Hypothalamus (tissue), 51 donors: ENCODE measurements at regions not wholly inside any gene's neighbourhood (a gene's known extent, or its start where the extent isn't known, plus 50 kb on each side); places are given as distances from the start of the nearest gene placed in this dataset.
"Not testable (repeated sequence)": the region's sequence is repeated elsewhere in the genome, so short reads cannot be mapped to it uniquely, and the experiment has no call there.

Experiments
- DNase-seq, 51 donors: peaks; one replicate each; lab custom pipeline; 2025; lab: John Stamatoyannopoulos, UW

DNA sequence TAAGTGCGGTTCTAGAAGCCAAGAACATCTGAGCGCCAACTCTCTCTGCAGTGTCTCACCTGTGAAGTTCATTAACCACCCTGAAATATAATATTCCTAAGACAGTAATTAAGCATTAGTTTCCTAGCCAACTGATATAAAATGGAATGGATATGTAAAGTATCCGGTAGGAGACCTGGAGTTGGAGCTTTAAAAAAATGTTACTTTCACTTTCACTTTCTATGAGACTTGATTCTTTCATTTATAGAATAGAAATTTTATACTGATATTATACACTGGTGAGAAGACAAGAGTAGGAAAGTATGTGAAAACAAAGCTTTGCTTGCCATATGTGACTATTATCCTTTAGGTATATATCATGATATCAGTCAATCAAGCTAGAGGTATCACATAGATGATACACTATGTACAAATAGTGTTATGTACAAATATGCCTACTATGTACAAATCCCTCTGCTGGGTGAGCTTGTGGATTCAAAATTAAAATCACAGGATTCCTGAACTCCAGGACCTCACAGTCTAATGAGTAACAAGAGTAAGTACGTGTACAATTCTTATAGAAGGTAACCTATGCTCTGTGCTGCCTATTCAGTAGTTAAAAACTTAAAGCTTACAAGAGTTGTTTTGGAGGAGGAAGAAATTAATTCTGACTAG is 934.2 kb downstream of the TTLL7 start:
- DNase-seq = no peak

DNA sequence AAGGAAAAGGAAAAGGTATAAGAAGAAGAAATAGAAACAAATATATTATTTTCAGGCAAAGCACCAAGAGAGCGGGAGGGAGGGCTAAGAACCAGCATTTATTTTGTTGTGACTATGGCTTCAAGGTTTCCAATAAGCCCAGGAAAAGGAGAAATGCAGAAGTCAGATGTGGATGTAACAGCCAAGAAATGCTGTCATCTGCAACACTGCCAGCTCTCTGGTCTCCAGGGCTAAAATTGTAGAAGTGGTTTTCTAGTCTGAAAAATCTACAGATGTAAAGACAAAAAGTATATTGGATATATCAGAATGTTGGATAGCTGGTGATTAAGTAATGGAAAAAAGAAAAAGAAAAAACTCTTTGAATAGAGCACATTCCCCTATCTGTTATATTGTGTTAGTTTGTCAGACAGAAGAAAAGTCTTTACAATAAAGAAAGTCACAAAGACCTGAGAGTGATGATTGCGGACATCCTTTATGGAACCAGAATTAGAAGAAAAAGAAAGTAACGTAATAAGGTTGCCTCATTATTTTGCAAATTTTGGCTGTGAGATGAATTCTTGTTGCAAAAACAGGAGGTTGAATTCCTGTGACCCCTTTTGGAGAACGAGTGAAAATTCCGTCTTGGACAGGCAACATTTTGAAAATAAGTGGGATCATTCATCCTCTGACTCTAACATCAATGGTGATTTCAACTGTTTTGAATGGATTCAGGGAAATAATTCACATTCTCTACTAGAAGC is 938.1 kb downstream of the TTLL7 start:
- DNase-seq = no peak

DNA sequence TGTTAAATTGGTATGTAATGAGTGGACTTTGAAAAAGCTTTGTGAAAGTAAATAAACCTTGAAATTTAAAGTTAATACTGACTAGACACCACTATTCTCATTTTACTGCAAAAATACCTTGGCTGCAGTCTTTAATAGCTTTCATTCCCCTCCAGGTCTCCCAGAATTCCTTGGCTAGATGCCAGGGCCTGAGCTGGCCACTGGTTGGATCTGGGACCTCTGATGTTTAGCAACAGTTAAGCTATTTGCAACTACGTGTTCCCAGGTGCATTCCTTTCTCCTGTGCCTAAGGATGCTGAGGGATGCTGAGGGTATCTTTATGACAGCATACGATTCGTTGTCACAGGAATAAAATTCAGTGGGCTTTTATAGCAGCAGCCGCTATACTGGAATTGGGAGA is 938.7 kb downstream of the TTLL7 start:
- DNase-seq = no peak

DNA sequence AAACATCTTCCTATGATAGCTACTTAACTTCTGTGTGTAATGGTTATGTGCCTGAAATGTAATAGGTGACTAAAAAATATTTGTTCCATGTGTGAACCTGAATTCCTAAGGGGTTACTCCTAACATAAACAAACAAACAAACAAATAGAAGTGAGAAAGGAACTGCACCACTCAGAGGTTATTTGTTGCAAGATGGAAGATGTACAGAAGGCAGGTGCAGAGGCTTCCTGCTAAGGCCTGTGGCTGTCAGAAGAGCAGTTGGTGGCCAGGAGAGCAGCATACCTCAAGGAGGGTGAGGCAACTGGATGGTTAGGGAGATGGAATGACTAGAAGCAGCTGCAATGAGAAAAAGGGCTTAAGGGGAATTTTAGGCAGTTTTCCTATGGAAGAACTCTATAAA is 940.6 kb downstream of the TTLL7 start:
- no peak for DNase-seq

DNA sequence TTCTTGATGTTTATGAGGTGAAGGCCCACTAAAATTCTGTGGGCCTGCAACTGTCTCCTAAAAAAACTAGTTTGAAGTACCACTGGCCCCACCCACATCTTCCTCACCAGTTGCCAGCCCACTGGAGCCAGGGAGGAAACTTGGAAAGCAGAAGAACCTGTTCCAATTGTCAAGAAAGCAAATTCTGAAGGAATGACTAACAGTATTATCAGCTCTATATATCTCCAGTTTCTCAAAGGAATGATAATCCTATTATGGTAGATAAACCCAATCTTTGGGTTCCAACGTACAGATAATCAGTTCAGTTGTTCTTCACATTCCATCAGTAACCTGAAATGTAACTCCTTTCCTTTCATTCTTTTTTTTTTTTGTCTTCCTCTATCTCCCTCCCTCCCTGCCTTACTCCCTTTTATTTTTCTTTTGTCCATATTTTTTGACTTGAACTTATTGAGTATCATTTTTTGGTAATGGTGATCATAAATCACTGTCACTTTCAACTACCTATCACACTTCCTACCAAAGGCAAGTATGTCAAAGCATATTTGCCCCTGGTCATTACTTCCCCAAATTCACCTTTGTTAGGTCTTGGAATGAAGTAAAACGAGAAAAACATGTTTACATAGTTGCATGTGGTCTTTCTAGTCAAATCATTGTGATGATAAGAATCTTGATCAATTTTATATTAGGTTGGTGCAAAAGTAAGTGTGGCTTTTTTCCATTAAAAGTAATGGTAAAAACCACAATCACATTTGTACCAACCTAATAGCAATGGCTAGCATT is 943.4 kb downstream of the TTLL7 start:
- DNase-seq = no peak

DNA sequence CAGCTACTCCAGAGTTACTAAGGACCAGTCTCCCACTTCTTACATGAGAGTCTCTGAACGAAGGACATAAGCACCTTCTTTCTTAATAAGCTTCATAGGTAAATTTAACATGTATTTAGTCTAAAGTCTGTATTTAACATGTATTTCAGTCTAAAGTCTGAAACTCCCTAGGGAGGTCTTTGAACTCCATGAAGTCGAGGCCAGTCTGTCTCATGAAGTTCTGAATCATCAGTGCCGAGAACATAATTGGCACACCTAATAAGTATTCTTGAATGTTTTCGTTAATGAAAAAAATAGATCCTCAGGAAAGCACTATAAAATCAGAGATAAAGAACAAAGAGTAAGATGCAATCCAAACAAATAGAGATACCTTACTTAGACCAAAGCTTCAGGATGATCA is 945.5 kb downstream of the TTLL7 start:
- no peak for DNase-seq

DNA sequence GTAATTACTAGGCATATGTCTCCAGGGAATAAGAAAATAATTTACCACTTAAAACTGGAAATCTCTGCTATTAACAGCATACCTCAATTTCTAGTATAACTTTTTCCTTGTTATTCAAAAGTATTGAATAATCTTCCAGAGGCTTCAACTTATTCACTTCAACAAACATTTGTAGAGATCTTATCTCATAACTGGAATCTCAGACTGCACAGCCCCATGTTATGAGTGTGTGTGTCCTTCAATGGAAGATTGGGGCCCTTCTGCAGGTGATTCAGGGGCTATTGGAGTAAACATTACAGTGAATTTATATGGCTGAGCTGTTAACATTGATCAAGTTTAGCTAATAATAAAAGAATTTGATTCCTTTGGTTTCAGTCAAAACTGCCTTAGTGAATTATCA is 946.1 kb downstream of the TTLL7 start:
- no peak for DNase-seq

DNA sequence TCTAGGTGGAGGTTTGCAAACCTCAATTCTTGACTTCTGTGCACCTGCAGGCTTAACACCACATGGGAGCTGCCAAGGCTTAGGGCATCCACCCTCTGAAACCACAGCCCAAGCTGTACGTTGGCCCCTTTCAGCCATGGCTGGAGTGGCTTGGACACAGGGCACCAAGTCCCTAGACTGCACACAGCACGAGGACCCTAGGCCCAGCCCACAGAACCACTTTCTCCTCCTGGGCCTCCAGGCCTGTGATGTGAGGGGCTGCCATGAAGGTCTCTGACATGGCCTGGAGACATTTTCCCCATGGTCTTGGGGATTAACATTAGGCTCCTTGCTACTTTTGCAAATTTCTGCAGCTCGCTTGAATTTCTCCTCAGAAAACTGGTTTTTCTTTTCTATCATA is 947.9 kb downstream of the TTLL7 start:
- not testable (repeated sequence) for DNase-seq

DNA sequence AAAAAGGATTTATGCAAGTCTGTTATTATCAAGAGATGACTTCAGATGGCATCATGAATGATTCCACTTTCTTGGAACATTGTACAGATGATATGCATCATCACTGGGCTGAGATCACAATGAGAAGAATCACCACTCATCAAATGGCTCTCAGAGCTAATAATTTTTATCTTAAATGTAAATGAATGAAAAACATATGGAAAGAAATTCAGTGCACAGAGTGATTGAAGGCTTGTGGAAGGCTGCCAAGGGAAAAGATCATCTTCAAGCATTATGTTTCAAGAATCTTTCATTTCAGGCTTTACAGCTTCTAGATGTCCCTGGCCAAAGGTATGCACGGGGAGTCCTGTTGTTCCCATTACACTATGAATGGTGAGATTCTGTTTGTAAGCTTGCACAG is 955.7 kb downstream of the TTLL7 start:
- DNase-seq = no peak

DNA sequence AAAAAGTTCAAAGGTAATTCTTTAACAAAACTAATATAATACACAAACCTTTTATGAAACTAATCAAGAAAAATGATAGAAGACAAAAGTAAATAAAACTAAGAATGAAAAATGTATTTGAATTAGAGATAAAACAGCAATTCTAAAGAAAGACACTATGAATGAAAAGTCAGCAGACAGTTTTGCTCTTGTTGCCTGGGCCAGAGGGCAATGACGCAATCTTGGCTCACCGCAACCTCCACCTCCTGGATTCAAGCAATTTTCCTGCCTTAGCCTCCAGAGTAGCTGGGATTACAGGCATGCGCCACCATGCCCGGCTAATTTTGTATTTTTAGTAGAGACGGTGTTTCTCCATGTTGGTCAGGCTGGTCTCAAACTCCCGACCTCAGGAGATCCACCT is 959.8 kb downstream of the TTLL7 start:
- DNase-seq = not testable (repeated sequence)

DNA sequence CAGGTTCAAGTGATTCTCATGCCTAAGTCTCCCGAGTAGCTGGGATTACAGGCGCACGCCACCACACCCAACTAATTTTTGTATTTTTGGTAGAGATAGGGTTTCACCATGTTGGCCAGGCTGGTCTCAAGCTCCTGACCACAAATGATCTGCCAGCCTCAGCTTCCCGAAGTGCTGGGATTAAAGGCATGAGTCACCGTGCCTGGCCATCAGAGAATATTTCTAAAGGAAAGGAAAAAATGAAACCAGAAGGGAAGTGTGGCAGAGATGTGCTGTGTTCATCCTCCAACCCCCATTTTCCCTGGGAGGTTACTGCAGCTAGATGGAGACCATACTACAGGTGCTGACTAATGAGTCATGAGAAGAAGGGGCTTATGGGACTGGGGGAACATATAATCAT is 964.1 kb downstream of the TTLL7 start:
- no peak for DNase-seq

DNA sequence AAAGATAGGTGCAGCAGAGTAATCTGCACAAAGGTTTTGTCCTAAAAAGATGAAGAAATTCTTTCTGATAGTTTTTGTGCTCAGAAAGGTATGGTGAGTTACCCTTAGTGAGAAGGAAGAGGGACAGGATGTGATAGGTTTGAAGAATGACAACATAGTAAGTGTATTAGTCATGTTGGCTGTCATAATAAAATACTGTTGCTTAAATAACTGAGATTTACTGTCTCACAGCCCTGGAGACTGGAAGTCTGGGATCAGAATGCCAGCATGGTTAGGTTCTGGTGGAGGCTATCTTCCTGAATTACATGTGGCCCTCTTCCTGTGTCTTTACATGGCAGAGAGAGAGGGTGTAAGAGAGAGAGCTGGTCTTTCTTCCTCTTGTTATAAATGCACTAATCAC is 965.2 kb downstream of the TTLL7 start:
- no peak for DNase-seq

DNA sequence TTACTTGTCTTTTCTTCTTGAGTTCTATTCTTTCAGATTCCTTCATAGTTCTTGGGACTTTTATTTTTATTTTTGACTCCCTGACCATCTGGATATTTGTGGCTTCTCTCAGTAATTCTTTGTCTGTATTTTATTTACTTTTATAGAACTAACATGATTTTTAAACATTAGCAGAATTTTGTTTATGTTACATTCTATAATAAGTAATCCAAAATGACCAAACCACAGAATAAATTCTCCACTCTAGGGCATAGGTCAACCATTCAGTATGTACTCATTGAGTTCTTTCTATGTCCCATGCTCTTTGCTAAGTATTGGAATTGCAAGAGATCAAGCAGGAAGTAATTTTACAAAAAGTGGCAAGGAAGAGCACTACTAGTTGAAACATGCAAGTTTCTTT is 969.0 kb downstream of the TTLL7 start:
- DNase-seq = no peak

DNA sequence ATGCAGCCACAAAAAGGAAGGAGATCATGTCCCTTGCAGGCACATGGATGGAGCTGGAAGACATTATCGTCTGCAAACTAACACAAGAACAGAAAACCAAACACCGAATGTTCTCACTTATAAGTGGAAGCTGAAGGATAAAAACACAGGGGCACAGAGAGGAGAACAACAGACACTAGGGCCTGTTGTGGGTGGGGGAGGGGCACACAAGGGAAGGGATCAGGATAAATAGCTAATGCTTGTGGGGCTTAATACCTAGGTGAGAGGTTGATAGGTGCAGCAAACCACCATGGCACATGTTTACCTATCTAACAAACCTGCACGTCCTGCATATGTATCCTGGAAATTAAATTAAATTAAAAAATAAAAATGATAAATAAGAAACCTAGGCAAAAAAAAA is 969.9 kb downstream of the TTLL7 start:
- DNase-seq = no peak

DNA sequence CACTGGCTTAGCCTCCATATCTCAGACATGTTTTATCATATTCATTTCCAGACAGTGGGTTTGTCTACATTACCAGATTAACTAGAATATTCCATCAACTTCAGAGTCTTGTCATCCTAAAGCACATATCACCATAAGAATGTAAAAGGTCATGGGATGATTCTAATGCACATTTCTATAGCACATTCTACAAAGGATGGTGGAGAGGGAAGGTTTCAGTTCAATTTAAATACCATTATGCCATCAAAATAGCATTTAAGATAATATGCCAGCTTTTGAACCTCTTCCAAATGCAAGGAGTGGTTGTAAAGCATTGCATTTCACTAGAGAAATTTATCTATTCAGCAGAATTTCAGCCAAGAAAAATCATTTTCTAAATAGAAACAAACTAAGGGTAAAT is 970.5 kb downstream of the TTLL7 start:
- no peak for DNase-seq

DNA sequence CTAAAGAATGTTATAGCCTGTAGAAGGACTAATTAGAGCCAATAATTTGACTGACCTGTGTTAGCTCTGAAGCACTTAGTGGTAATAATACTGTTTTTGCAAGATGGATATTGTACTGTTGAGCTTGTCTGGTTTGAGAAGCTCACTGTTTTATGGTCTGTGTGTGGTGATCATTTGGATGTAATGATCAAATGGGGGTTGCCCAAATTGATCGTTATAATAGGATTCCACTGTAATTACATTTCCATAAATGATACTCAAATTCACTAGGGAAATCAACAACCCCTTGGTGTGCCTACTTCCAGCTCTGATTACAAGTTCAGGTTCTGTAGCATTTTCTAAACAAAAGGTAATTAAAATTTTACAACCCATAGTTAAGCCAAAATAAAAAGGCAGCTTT is 971.4 kb downstream of the TTLL7 start:
- DNase-seq = no peak

DNA sequence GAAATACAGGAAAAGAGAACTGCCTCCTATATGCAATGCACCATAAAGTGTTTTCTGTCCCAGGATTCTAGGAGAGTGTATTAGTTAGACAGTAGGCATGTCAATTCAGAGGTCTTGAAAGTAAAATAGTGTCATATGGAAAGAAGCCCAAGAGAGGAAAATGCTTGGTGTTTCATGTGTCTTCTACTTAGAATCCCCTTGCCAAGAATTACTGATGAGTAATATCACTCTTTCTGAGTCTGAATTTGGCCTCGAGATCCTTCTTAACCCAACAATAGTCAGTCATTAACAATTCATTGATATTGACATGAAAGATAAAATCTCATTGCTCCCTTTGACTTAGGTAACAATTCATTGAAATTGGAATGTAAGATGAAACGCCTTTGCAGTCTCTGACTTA is 972.2 kb downstream of the TTLL7 start:
- DNase-seq = no peak

DNA sequence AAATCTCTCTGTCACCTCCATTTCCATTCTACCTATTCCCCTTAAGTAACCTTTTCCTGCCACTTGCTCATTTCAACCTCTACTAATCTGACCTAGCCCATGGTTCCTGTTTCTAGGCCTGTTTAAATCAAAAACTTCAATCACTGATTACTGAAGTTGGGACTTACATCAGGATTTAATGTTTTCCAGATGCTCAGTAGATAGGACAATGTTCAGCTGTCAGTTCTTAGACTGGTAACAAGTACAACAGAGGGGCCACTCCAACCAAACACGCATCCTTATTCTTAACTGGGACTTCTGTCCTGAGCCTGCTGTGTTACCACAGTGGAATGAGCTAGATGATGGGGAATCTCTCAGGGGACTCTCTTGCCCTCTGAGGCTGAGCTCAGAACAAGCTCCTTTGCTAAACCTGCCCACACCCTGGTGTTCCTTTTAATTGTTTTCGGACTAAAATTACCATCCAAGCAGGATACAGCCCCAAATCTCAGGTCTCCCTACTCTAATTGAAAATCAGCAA is 974.6 kb downstream of the TTLL7 start:
- no peak for DNase-seq

DNA sequence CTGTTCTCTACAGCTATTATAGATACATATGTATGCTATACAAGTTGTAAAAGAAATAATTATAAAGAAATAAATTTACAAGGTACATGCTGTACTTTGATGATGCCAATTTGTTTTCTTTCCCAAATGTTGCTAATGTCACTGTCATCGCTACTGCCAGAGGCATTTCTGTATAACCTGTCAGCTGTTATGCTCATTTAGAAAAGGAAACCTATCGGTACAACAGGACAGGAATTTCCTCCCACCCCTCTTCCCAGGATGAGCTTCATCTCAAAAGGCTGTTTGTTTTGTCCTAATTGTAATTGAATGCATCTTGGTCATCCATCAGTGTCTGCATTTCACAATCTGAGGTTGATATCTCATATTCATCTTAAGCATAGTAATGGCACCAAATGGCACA is 975.7 kb downstream of the TTLL7 start:
- no peak for DNase-seq

DNA sequence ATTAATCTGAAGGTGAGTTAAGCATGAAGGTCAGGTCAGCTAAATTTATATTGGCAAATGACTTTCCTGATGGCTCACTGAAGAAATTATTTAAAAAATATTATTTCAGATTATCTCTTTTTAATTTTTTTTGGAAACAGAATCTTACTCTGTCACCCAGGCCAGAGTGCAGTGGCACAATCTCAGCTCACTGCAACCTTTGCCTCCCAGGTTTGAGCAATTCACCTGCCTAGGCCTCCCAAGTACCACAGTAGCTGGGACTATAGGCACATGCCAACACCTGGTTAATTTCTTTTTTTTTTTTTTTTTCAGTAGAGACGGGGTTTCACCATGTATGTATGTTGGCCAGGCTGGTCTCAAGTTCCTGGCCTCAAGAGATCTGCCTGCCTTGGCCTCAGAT is 976.7 kb downstream of the TTLL7 start:
- DNase-seq = no peak

DNA sequence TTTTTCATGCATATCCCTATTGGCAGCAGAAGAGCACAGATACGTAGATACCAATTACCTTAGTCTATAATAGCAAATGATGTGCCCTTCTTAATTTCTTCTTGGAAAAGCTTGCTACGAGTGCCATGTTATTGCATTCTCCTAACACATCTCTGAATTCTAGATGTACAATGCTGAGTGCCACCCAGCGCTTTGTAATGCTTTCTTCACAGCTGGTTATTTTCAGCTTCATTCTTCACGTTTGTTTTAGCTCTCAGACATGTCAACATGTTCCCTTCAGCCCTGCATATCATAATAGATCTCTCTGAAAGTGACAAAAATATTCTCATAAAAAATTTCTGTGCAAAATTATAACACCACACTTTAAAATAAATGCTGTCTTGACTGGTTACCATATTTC is 981.2 kb downstream of the TTLL7 start:
- no peak for DNase-seq

DNA sequence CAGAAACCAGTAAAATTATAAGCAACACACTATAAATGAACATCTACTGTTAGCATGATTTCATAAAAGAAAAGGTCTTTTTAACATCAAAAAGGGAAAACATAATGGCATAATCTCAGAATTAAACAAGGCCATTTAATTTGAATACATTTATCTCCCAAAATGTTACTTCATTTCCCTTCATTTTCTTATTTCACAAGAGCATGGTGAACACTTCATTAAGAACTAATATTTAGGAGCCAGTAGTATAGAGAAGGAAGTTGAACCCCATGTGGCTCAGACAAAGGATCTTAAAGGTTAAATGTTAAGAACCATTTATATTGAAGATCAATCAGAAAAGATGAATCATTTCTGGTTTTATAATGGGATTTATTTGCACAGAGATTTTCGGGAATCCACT is 981.7 kb downstream of the TTLL7 start:
- DNase-seq = no peak
